ENCODE measurements at regions not wholly inside any gene's neighbourhood (a gene's known extent, or its start where the extent isn't known, plus 50 kb on each side); places are given as distances from the start of the nearest gene placed in this dataset.

DNA sequence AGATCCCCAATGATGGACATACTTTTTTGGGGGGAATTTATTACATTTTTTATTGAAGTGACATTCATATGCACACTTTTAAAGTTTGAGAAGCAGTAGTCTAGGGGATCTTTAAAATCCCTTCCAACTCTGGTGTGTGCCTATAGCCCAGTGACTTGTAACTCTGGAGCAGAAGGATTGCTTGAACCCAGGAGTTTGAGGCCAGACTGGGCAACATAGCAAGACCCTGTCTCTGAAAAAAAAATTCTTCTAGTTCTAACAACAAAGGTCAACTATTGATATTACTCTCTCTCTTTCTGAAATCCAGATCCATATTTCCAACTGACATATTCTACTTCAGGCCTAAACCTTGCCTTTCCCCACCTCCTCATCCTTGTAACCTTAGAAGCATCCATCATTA lies 148.2 kb upstream of the SPRY4 start:
- no peak for DNase-seq

- peak; percentile 82 for DNase-seq
These were observed 147.6 kb upstream of the SPRY4 start for GRCh38 chr5:142472306-142472951.

GRCh38 chr5:142466195-142466971 lies 141.6 kb upstream of the SPRY4 start:
- DNase-seq, result no peak

- no peak for DNase-seq
These were observed 140.7 kb upstream of the SPRY4 start for GRCh38 chr5:142465476-142465875.

DNA sequence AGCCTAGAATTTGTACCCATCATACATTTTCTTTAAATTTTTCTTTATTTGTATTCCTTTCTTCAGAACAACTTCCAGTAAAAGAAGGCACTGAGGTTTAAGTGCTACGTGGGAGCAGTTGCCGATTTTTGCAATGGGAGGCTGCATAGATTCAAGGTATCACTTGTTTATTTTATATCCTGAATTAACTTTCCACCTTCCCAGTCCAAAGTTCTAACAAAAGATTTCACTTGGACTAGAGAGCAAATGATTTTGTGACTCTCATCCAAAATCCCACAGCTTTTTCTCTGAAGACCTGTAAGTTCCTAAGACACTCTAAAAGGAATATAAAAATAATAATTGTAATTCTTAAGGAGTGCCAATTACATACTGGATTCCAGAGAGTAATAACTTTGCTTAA lies 139.1 kb upstream of the SPRY4 start:
- DNase-seq, result no peak

DNA sequence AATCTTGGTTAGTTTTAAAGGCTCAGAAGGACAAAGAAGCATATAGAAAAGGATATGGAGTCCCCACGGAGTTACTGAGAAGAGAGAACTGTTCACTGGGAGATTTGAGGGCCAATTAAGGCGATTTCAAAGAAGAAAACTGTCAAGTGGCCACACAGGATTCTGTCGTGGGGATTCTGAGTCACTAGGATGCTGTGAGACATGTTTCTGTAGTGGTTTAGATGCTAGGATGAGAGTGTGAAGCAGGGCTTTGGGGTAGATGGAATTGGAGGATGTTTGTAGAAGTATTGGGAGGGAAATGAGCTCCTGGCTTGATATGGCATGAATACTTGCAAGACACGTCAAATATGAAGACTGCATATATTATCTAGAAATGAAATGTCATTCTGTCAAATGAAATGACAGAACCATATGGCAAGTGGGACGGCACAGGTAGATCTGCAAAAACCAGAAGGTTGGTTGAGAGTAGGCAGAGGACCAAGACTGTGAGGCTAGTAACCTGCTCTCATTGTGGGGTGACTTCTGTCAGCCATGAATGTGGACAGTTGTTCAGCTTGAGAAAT lies 136.3 kb upstream of the SPRY4 start:
- DNase-seq, result no peak

DNA sequence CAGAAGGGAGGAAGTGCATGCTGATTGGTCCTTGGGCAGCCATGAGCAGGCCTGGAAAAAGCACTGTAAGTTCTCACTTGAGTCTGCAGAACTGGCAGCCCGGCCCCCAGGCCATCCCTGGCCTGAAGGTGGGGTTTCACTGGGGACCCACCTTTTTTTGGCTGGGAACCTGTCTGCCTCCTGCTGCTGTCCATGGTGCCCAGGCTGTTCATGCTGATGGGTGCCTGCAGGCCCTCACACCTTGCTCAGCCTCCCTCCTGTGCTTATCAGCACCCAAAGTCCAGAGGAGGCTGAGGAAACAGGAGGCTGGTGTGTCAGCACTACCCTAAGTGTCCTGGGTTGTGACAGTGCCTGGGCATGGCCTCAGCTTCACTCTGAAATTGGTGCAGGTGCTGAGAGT lies 134.4 kb upstream of the SPRY4 start:
- no peak for DNase-seq

GRCh38 chr5:142455856-142456255 lies 131.0 kb upstream of the SPRY4 start:
- no peak for DNase-seq

DNA sequence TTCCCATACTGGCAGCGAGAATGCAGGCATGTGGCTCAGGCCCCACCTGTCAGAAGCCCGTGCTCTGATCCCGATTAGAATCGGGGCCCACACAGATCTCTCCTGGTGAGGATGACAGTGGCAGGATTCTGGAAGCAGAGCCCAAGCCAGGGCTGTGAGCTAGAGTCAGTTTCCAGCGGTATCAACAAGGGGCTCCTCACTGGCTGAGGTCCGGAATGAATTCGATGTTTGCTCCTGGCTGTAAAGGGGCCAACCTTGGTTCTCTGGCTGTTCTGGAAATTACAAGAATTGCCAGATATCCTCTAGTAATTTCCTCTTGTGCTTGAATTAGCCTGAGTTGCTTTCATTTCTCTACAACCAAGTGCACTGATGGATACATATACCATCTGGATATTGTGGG lies 129.1 kb upstream of the SPRY4 start:
- DNase-seq, result no peak

DNA sequence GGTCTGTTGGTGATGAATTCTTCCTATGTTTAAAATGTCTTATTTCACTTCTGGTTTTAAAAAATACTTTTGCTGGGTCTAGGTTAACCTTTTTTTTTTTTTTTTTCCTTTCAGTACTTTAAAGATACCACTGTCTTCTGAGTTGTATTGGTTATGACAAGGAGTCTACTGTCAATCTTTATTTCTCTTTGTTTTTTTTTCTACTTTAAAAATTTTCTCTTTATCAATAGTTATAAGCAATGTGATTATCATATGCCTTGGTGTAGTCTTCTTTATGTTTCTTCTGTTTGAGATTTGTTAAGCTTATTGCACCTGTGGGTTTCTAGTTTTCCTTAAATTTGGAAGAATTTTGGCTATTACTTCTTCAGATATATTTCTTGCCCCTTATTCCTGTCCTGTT lies 125.6 kb upstream of the SPRY4 start:
- no peak for DNase-seq

DNA sequence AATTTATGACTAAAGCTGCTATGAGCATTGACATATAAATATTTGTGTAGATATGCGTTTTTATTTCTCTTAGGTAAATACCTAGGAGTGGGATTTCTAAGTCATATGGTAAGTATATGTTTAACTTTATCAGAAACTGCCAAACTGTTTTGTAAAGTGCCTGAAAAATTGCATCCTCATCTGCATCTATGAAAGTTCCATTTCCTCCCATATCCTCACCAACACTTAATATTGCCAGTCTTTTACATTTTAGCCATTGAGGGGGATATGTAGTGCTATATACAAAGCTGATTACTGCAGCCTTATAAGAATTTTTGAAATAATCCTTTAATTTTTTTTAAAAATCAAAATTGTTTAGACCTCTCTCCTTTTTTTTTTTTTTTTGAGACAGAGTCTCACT lies 123.1 kb upstream of the SPRY4 start:
- DNase-seq, result no peak

DNA sequence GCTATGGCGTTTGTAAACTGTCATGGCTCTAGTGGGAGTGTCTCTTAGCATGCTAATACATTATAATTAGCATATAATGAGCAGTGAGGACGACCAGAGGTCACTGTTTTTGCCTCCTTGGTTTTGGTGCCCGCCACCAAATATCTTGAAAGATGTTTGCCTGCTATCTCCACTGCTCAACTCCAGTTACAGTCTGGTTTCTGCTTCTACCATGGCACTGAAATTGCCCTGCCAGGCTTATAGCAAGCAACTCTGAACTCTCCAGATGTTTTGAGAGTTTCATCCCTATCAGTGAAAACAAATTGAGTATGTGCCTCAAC lies 122.1 kb upstream of the SPRY4 start:
- no peak for DNase-seq

GRCh38 chr5:142446131-142446959 lies 121.5 kb upstream of the SPRY4 start:
- no peak for DNase-seq

- no peak for DNase-seq
These were observed 120.4 kb upstream of the SPRY4 start for GRCh38 chr5:142445266-142445665.

GRCh38 chr5:142441616-142442015 lies 116.8 kb upstream of the SPRY4 start:
- DNase-seq, result no peak

GRCh38 chr5:142439207-142439860 lies 114.5 kb upstream of the SPRY4 start:
- no peak for DNase-seq

GRCh38 chr5:142438573-142438972 lies 113.8 kb upstream of the SPRY4 start:
- DNase-seq, result no peak

- no peak for DNase-seq
These were observed 112.7 kb upstream of the SPRY4 start for GRCh38 chr5:142437563-142437962.

- DNase-seq, result no peak
These were observed 110.7 kb upstream of the SPRY4 start for GRCh38 chr5:142435410-142436115.

GRCh38 chr5:142434322-142434612 lies 109.4 kb upstream of the SPRY4 start:
- no peak for DNase-seq

- DNase-seq, result no peak
These were observed 108.9 kb upstream of the SPRY4 start for GRCh38 chr5:142433526-142434321.

DNA sequence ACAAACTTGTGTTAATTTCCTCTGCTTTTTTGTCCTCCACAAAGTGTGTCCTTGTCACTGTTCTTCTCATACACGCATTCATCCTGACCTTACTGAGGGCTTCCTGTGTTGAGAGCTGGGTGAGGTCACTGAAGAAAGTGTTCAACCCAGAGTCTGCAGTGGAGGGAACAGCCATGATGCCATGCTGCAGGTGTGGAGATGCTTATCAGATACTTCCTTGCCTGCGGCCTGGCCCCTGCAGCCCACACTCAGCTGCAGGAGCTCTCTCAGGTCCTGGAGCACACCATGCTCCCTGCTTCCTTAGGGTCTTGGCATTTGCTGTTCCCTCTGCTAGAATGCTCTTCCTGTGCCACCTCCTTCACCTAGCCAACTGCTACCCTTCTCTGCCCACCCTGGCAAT lies 108.1 kb upstream of the SPRY4 start:
- DNase-seq, result peak; percentile 78
